ENCODE measurements at regions not wholly inside any gene's neighbourhood (a gene's known extent, or its start where the extent isn't known, plus 50 kb on each side); places are given as distances from the start of the nearest gene placed in this dataset.

DNA sequence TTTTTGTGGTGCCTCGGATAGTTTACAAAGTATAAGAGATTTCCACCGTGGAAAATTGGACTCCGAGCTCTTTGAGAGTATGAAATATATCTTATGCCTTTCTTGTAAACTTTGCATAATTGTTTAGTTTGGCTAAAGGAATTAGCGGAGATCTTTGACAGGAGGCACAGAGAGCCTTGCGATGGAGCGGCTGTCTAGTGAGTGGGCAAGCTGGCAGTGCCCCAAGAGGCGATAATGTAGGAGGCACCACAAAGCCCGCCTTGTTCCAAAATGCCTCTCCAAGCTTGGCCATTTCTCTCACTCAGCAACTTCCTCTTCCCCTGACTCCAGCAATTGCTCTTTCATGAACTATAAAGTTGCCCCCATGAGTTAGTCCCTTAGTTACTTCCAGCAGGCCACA lies 270.1 kb upstream of the PRICKLE1 start:
- no peak for DNase-seq (ENCODE audit: low spot score)

DNA sequence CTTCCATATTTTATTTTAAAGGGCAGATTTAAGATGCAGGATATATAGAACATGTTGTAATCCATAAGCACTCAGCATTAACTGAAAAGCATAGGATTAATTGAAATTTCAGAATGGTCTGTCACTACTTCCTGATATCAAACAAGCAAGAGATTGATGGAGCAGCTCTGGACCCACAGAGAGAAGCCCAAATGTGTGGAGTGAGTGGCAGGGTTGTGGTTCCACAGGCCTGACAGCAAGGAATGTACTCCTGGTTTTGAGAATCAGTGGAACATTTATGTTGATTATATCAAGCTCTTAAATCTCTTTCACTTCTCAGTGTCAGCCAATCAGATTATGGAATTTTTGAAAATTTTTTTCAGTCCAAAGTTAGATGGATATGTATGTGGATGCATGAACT lies 267.6 kb upstream of the PRICKLE1 start:
- no peak for DNase-seq (ENCODE audit: low spot score)

DNA sequence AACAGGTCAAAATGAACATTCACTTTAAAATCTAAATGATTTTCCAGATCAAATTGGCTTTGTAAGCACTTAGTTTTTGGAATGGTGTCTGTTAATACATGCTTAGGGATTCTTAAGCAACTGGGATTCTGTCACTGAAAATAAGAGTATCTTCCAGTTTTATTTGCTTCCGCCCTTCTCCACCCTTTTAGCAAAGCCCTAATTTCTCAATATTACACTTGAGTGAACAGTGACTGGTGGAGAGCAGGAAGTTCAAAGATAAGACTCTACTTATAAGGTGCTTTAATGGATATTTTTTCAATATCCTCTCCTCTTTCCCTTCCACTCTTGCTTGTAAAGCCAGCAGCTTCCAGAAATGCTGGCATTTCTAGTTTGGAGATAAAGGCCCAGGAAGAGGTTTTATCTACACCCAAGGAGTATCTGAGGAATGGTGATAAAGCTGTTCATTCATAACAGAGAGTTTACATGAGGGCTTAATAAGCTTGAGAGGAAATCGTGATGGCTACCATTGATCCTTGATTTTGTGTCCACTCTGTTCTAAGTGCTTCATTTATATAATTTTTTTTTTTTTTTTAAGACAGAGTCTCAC lies 265.9 kb upstream of the PRICKLE1 start:
- no peak for DNase-seq (ENCODE audit: low spot score)

- no peak for DNase-seq (ENCODE audit: low spot score)
These were observed 265.3 kb upstream of the PRICKLE1 start for GRCh38 chr12:42854826-42855225.

GRCh38 chr12:42854208-42854607 lies 264.7 kb upstream of the PRICKLE1 start:
- no peak for DNase-seq (ENCODE audit: low spot score)

GRCh38 chr12:42853370-42854140 lies 264.0 kb upstream of the PRICKLE1 start:
- no peak for DNase-seq (ENCODE audit: low spot score)

- no peak for DNase-seq (ENCODE audit: low spot score)
These were observed 257.2 kb upstream of the PRICKLE1 start for GRCh38 chr12:42846782-42847181.

- no peak for DNase-seq (ENCODE audit: low spot score)
These were observed 244.5 kb upstream of the PRICKLE1 start for GRCh38 chr12:42834062-42834461.

- no peak for DNase-seq (ENCODE audit: low spot score)
These were observed 239.3 kb upstream of the PRICKLE1 start for GRCh38 chr12:42828836-42829235.

- DNase-seq (ENCODE audit: low spot score) = no peak
These were observed 234.8 kb upstream of the PRICKLE1 start for GRCh38 chr12:42824327-42824726.

- no peak for DNase-seq (ENCODE audit: low spot score)
These were observed 234.1 kb upstream of the PRICKLE1 start for GRCh38 chr12:42823679-42824078.

DNA sequence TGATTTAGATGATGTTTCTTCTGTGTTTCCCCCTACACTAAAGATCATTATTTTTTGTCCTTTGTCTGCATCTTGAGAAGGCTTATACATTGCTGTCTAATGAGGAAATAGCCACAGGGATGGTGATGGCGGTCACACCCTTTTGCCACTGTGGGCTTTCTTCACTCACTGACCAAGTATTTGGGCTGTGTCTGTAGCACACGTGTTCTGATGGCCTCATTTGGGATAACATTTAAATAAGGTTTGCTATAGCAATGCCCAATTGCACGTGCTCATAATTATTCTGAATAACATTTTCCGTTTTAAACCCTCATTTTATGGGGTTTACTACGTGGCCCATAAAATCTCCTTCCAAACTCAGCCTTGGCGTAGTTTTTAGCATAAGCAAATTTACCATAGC lies 230.3 kb upstream of the PRICKLE1 start:
- DNase-seq (ENCODE audit: low spot score) = no peak

DNA sequence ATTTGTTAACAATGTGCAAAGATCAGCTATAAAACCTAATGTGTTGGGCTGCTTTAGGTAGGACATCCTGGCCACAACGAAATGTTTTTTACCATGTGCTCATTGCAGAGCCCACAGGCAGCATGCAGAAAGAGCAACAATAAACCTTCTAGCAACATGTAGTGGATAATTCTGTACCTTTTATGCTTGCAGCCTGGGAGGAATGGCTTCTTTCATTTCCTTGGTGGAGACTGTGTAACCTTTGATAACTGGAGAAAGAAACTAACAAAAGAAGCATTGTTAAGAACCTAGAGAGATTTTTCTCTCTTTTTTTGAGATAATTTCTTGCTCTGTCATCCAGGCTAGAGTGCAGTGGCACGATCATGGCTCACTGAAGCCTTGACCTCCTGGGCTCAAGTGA lies 225.5 kb upstream of the PRICKLE1 start:
- no peak for DNase-seq (ENCODE audit: low spot score)

GRCh38 chr12:42812871-42813270 lies 223.3 kb upstream of the PRICKLE1 start:
- DNase-seq (ENCODE audit: low spot score) = no peak

GRCh38 chr12:42812086-42812485 lies 222.5 kb upstream of the PRICKLE1 start:
- no peak for DNase-seq (ENCODE audit: low spot score)

GRCh38 chr12:42810006-42810405 lies 220.5 kb upstream of the PRICKLE1 start:
- no peak for DNase-seq (ENCODE audit: low spot score)

DNA sequence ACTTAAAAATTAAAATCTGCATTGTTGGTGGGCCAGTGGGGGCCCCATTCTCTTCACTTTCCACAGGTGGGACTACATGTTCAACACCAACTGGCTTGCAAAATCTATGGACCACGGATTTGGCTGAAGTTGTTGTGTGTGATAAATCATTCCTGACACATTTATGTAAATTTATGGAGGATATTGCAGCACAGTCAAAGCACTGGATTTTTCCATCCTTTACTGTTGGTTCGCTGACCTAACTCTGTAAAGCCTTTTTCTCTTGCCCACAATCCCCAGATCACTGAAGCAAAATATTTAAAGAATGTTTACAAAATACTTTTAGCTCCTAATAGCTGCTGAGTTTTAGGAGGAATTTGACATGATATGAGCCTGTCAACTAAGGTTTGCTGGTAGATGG lies 219.7 kb upstream of the PRICKLE1 start:
- no peak for DNase-seq (ENCODE audit: low spot score)

GRCh38 chr12:42807766-42808165 lies 218.2 kb upstream of the PRICKLE1 start:
- no peak for DNase-seq (ENCODE audit: low spot score)

DNA sequence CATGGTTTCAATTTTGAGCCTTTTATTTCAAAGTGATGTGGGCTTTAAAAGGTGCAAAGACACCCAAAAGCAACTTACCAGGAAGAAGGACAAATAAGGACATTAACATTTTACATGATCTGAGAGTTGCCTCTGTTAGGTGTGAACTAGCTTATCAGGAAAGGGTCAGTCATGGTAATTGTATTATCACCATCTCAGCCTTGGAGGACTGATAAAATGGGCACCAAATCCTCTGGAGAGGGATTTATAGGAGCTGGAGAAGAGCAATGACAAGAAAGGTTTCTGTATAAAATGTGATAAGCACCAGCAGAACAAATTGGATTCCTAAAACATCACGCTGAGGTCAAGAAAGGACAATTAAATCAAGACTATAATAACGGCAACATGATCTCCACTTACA lies 217.7 kb upstream of the PRICKLE1 start:
- DNase-seq (ENCODE audit: low spot score) = no peak

DNA sequence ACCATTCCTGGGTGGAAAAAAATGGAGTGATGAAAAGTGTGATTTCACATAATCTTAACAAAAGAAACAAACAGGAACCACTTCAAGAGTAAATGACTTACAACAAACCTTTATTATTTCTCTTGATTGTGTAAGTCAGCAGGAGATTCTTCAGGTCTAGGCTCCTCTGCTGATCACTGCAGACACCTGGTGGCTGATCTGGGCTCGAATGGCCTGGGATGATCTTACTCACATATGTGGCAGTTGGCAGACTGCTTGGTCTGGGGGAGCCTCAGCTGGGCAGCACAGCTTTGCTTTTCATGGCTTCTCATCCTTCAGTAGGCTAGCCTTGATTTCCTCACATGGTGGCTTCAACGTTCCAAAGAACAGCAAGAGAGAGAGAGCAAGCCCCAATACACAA lies 215.4 kb upstream of the PRICKLE1 start:
- DNase-seq (ENCODE audit: low spot score) = no peak

DNA sequence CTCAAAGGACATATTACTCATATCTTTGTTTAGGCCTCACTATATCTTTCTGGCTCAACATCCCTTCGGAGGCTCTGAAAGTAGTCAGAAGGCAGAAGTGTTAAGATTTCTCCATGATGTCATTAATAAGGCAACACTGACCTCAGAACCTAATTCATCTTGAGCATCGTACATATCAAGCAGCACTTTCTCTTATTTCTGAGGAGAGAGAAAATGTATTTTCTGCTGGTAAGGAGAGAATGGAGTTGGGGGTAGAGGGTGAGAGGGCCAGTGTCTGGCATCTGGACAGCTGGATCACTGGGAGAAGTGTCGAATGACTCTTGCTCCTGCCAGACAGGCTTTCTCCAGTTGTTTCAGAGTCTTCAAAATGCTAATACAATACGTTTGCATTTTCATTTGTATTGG lies 213.2 kb upstream of the PRICKLE1 start:
- DNase-seq (ENCODE audit: low spot score) = no peak

- DNase-seq (ENCODE audit: low spot score) = no peak
These were observed 211.7 kb upstream of the PRICKLE1 start for GRCh38 chr12:42801271-42801670.

GRCh38 chr12:42799966-42800365 lies 210.4 kb upstream of the PRICKLE1 start:
- no peak for DNase-seq (ENCODE audit: low spot score)

DNA sequence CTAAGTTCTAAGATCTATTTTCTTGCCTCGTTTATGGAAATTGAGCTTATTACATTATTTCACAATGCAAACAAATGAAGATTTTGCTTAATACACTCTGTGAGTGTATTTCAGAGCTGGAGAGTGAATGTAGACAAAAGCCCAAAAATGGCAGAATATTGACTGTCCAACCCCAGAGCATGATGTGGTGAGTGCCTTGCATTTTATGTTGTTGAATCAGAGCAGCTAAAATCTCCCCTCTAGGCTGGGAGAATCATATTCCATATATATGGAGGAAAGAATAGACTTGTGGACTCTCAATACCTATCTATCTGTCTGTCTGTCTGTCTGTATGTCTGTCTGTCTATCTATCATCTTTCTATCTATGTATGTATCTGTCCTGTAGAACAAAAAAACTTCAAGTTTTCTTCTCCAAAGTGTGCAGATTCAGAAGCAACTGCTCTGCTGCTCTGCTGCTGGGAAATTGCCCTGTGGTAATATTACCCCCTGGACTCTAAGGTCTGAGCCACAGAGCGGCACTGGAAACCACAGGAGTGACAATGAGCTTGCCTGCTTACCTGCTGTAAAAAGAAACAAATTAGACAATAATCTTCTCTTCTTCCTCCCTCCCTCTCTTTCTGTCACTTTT lies 209.4 kb upstream of the PRICKLE1 start:
- DNase-seq (ENCODE audit: low spot score) = peak; percentile 30
